ENCODE measurements at regions not wholly inside any gene's neighbourhood (a gene's known extent, or its start where the extent isn't known, plus 50 kb on each side); places are given as distances from the start of the nearest gene placed in this dataset.

- Histone ChIP-seq H3K9me3 (no peaks in the 10 kb centered on the region), H3K4me1 (no peaks in the 10 kb centered on the region), H3K27ac (no peak overlapping the region), H3K27me3 (peaks cover 0 to 26% of the 10 kb centered on the region in 2 donors), H3K4me3 (no peak overlapping the region), H3K36me3 (no peaks in the 10 kb centered on the region)
- TF ChIP-seq CTCF (IDR thresholded peaks at IDR 0.05), result no peak
- intact Hi-C loops (cut with DNase I), result no loop called here
- DNase-seq (no peak), ATAC-seq (no peak)
Measured at GRCh38 chr16:17654142-17654541, 183.4 kb upstream of the XYLT1 start.

GRCh38 chr16:17647879-17648872 is 177.4 kb upstream of the XYLT1 start:
- H3K27me3 ChIP-seq, result peaks cover 0 to 5% of the 10 kb centered on the region in 2 donors
- no peak for DNase-seq
- no peak overlapping the region for H3K27ac ChIP-seq
- intact Hi-C loops (cut with DNase I), result no loop called here
- TF ChIP-seq CTCF (IDR thresholded peaks at IDR 0.05), result no peak
- ATAC-seq, result no peak
- H3K36me3 ChIP-seq, result no peaks in the 10 kb centered on the region
- H3K9me3 ChIP-seq, result peaks cover 0 to 9% of the 10 kb centered on the region in 2 donors
- no peaks in the 10 kb centered on the region for H3K4me1 ChIP-seq
- no peak overlapping the region for H3K4me3 ChIP-seq

- no peak overlapping the region for H3K27ac ChIP-seq
- H3K4me3 ChIP-seq, result no peak overlapping the region
- H3K36me3 ChIP-seq, result no peaks in the 10 kb centered on the region
- TF ChIP-seq CTCF (IDR thresholded peaks at IDR 0.05), result no peak
- ATAC-seq (no peak), DNase-seq (no peak)
- H3K4me1 ChIP-seq, result no peaks in the 10 kb centered on the region
- intact Hi-C loops (cut with DNase I), result no loop called here
- peaks cover 0 to 9% of the 10 kb centered on the region in 2 donors for H3K9me3 ChIP-seq
- no peaks in the 10 kb centered on the region for H3K27me3 ChIP-seq
Measured at GRCh38 chr16:17643935-17644334, 173.2 kb upstream of the XYLT1 start.

GRCh38 chr16:17641990-17642389 is 171.2 kb upstream of the XYLT1 start:
- intact Hi-C loops (cut with DNase I), result no loop called here
- DNase-seq, result no peak
- TF ChIP-seq CTCF (IDR thresholded peaks at IDR 0.05), result no peak
- Histone ChIP-seq H3K27me3 (no peaks in the 10 kb centered on the region), H3K36me3 (no peaks in the 10 kb centered on the region), H3K4me3 (no peak overlapping the region), H3K4me1 (no peaks in the 10 kb centered on the region), H3K9me3 (peaks cover 0 to 9% of the 10 kb centered on the region in 2 donors), H3K27ac (no peak overlapping the region)
- no peak for ATAC-seq

- no peaks in the 10 kb centered on the region for H3K4me1 ChIP-seq
- H3K4me3 ChIP-seq, result no peak overlapping the region
- no peak for TF ChIP-seq CTCF (IDR thresholded peaks at IDR 0.05)
- DNase-seq (no peak), ATAC-seq (no peak)
- no peaks in the 10 kb centered on the region for H3K9me3 ChIP-seq
- no peaks in the 10 kb centered on the region for H3K36me3 ChIP-seq
- intact Hi-C loops (cut with DNase I), result no loop called here
- H3K27ac ChIP-seq, result no peak overlapping the region
- H3K27me3 ChIP-seq, result peaks cover 0 to 11% of the 10 kb centered on the region in 2 donors
Measured at GRCh38 chr16:17638134-17638533, 167.4 kb upstream of the XYLT1 start.

Data from left lung (tissue), 4 donors.